Liver (tissue), 3 donors: ENCODE measurements at regions not wholly inside any gene's neighbourhood (a gene's known extent, or its start where the extent isn't known, plus 50 kb on each side); places are given as distances from the start of the nearest gene placed in this dataset.

Experiments
- CTCF ChIP-seq: fragments of 150-350 bp; IDR thresholded peaks from 2 replicates; pipeline ENCODE4 v1.5.1; 2017; ENCODE audit warnings: improper control_type of control experiment, low read depth, low read length; ENCODE audit not compliant: missing input control
- RAD21 ChIP-seq, 2 donors: IDR thresholded peaks; 2 replicates each; pipeline ENCODE4 v1.6.1; 2016; ENCODE audit warnings: antibody characterized with exemption in 2 of 2, mild to moderate bottlenecking in 2 of 2
- donor health status: healthy.
- donor health status: healthy.

- TF ChIP-seq RAD21 (IDR thresholded peaks at IDR 0.05) (no peak), CTCF (no peak)
Measured at GRCh38 chr20:57763235-57763595, 53.4 kb upstream of the PMEPA1 start.
